ENCODE measurements at regions not wholly inside any gene's neighbourhood (a gene's known extent, or its start where the extent isn't known, plus 50 kb on each side); places are given as distances from the start of the nearest gene placed in this dataset.

- Histone ChIP-seq H3K4me3 (ENCODE audit: insufficient read depth, low read depth, low read length) (no peak overlapping the region), H3K36me3 (replicated peaks; ENCODE audit: control insufficient read depth, insufficient read depth, low read length) (no peaks in the 10 kb centered on the region)
- no peak for DNase-seq
Observed at GRCh38 chr3:180229113-180229512, 192.4 kb upstream of the PEX5L start.

GRCh38 chr3:180239939-180240338, 203.2 kb upstream of the PEX5L start:
- no peak for DNase-seq
- no peaks in the 10 kb centered on the region for H3K27me3 ChIP-seq (ENCODE audit: control insufficient read depth, insufficient read depth, low read length)
- H3K36me3 ChIP-seq (replicated peaks; ENCODE audit: control insufficient read depth, insufficient read depth, low read length) = no peaks in the 10 kb centered on the region
- H3K4me3 ChIP-seq (ENCODE audit: insufficient read depth, low read depth, low read length) = no peak overlapping the region

More at GRCh38 chr3:180229113-180229512, 192.4 kb upstream of the PEX5L start:
- H3K27me3 ChIP-seq (ENCODE audit: control insufficient read depth, insufficient read depth, low read length) = no peaks in the 10 kb centered on the region

GRCh38 chr3:180246688-180247195, 210.0 kb upstream of the PEX5L start:
- no peak overlapping the region for H3K4me3 ChIP-seq (ENCODE audit: insufficient read depth, low read depth, low read length)
- peak; percentile 2 for DNase-seq
- no peaks in the 10 kb centered on the region for H3K27me3 ChIP-seq (ENCODE audit: control insufficient read depth, insufficient read depth, low read length)
- H3K36me3 ChIP-seq (replicated peaks; ENCODE audit: control insufficient read depth, insufficient read depth, low read length) = no peaks in the 10 kb centered on the region

GRCh38 chr3:180250172-180250571, 213.4 kb upstream of the PEX5L start:
- DNase-seq = no peak
- Histone ChIP-seq H3K36me3 (replicated peaks; ENCODE audit: control insufficient read depth, insufficient read depth, low read length) (no peaks in the 10 kb centered on the region), H3K4me3 (ENCODE audit: insufficient read depth, low read depth, low read length) (no peak overlapping the region), H3K27me3 (ENCODE audit: control insufficient read depth, insufficient read depth, low read length) (no peaks in the 10 kb centered on the region)

GRCh38 chr3:180252683-180253082, 215.9 kb upstream of the PEX5L start:
- no peaks in the 10 kb centered on the region for H3K36me3 ChIP-seq (replicated peaks; ENCODE audit: control insufficient read depth, insufficient read depth, low read length)
- H3K27me3 ChIP-seq (ENCODE audit: control insufficient read depth, insufficient read depth, low read length) = no peaks in the 10 kb centered on the region
- no peak overlapping the region for H3K4me3 ChIP-seq (ENCODE audit: insufficient read depth, low read depth, low read length)
- DNase-seq = no peak

GRCh38 chr3:180253283-180253682, 216.5 kb upstream of the PEX5L start:
- no peak for DNase-seq
- H3K4me3 ChIP-seq (ENCODE audit: insufficient read depth, low read depth, low read length) = no peak overlapping the region
- no peaks in the 10 kb centered on the region for H3K27me3 ChIP-seq (ENCODE audit: control insufficient read depth, insufficient read depth, low read length)
- H3K36me3 ChIP-seq (replicated peaks; ENCODE audit: control insufficient read depth, insufficient read depth, low read length) = no peaks in the 10 kb centered on the region

GRCh38 chr3:180264479-180264878, 227.7 kb upstream of the PEX5L start:
- Histone ChIP-seq H3K36me3 (replicated peaks; ENCODE audit: control insufficient read depth, insufficient read depth, low read length) (no peaks in the 10 kb centered on the region), H3K4me3 (ENCODE audit: insufficient read depth, low read depth, low read length) (no peak overlapping the region), H3K27me3 (ENCODE audit: control insufficient read depth, insufficient read depth, low read length) (no peaks in the 10 kb centered on the region)
- no peak for DNase-seq

GRCh38 chr3:180265551-180265950, 228.8 kb upstream of the PEX5L start:
- Histone ChIP-seq H3K36me3 (replicated peaks; ENCODE audit: control insufficient read depth, insufficient read depth, low read length) (no peaks in the 10 kb centered on the region), H3K27me3 (ENCODE audit: control insufficient read depth, insufficient read depth, low read length) (no peaks in the 10 kb centered on the region), H3K4me3 (ENCODE audit: insufficient read depth, low read depth, low read length) (no peak overlapping the region)
- no peak for DNase-seq

GRCh38 chr3:180267202-180267843, 230.6 kb upstream of the PEX5L start:
- Histone ChIP-seq H3K27me3 (ENCODE audit: control insufficient read depth, insufficient read depth, low read length) (no peaks in the 10 kb centered on the region), H3K36me3 (replicated peaks; ENCODE audit: control insufficient read depth, insufficient read depth, low read length) (no peaks in the 10 kb centered on the region), H3K4me3 (ENCODE audit: insufficient read depth, low read depth, low read length) (no peak overlapping the region)
- no peak for DNase-seq

GRCh38 chr3:180274536-180274935, 237.8 kb upstream of the PEX5L start:
- no peaks in the 10 kb centered on the region for H3K36me3 ChIP-seq (replicated peaks; ENCODE audit: control insufficient read depth, insufficient read depth, low read length)
- no peaks in the 10 kb centered on the region for H3K27me3 ChIP-seq (ENCODE audit: control insufficient read depth, insufficient read depth, low read length)
- H3K4me3 ChIP-seq (ENCODE audit: insufficient read depth, low read depth, low read length) = no peak overlapping the region
- DNase-seq = no peak

GRCh38 chr3:180275176-180275575, 238.4 kb upstream of the PEX5L start:
- Histone ChIP-seq H3K36me3 (replicated peaks; ENCODE audit: control insufficient read depth, insufficient read depth, low read length) (no peaks in the 10 kb centered on the region), H3K4me3 (ENCODE audit: insufficient read depth, low read depth, low read length) (no peak overlapping the region), H3K27me3 (ENCODE audit: control insufficient read depth, insufficient read depth, low read length) (no peaks in the 10 kb centered on the region)
- DNase-seq = no peak

- Histone ChIP-seq H3K36me3 (replicated peaks; ENCODE audit: control insufficient read depth, insufficient read depth, low read length) (no peaks in the 10 kb centered on the region), H3K27me3 (ENCODE audit: control insufficient read depth, insufficient read depth, low read length) (no peaks in the 10 kb centered on the region), H3K4me3 (ENCODE audit: insufficient read depth, low read depth, low read length) (no peak overlapping the region)
- no peak for DNase-seq
Observed at GRCh38 chr3:180277041-180277440, 240.3 kb upstream of the PEX5L start.

GRCh38 chr3:180278583-180279188, 241.9 kb upstream of the PEX5L start:
- no peaks in the 10 kb centered on the region for H3K36me3 ChIP-seq (replicated peaks; ENCODE audit: control insufficient read depth, insufficient read depth, low read length)
- DNase-seq = no peak
- no peak overlapping the region for H3K4me3 ChIP-seq (ENCODE audit: insufficient read depth, low read depth, low read length)
- no peaks in the 10 kb centered on the region for H3K27me3 ChIP-seq (ENCODE audit: control insufficient read depth, insufficient read depth, low read length)

- no peak for DNase-seq
- H3K27me3 ChIP-seq (ENCODE audit: control insufficient read depth, insufficient read depth, low read length) = no peaks in the 10 kb centered on the region
- H3K4me3 ChIP-seq (ENCODE audit: insufficient read depth, low read depth, low read length) = no peak overlapping the region
- no peaks in the 10 kb centered on the region for H3K36me3 ChIP-seq (replicated peaks; ENCODE audit: control insufficient read depth, insufficient read depth, low read length)
Observed at GRCh38 chr3:180280555-180280954, 243.8 kb upstream of the PEX5L start.

GRCh38 chr3:180282386-180282785, 245.6 kb upstream of the PEX5L start:
- DNase-seq = no peak
- no peaks in the 10 kb centered on the region for H3K27me3 ChIP-seq (ENCODE audit: control insufficient read depth, insufficient read depth, low read length)
- H3K4me3 ChIP-seq (ENCODE audit: insufficient read depth, low read depth, low read length) = no peak overlapping the region
- H3K36me3 ChIP-seq (replicated peaks; ENCODE audit: control insufficient read depth, insufficient read depth, low read length) = no peaks in the 10 kb centered on the region

All from H7 (cell line).